ENCODE measurements at regions not wholly inside any gene's neighbourhood (a gene's known extent, or its start where the extent isn't known, plus 50 kb on each side); places are given as distances from the start of the nearest gene placed in this dataset.

- TF ChIP-seq CTCF (conservative IDR thresholded peaks at IDR 0.05 in 1 of 2, IDR thresholded peaks at IDR 0.05 in 1 of 2; ENCODE audit: low read depth in 1 of 2, low read length in 2 of 2) (no peak), EZH2 (IDR thresholded peaks at IDR 0.05; ENCODE audit: low read length, missing control alignments) (no peak)
These were observed 113.4 kb upstream of the GLI2 start for GRCh38 chr2:120622159-120622869.
